WTC11 (cell line): ENCODE measurements at regions not wholly inside any gene's neighbourhood (a gene's known extent, or its start where the extent isn't known, plus 50 kb on each side); places are given as distances from the start of the nearest gene placed in this dataset.

ENCODE experiments used
- ATAC-seq: fragments of 200-7000 bp; cut with Tn5 transposase; 2 replicates; pipeline ENCODE4 v1.10.0; 2021; ENCODE audit warnings: mild to moderate bottlenecking, moderate library complexity
- CTCF ChIA-PET: fragments of 300-600 bp; sonication (Branson Sonifier 250); formaldehyde crosslinking; loops from one replicate; lab custom pipeline; 2021; ENCODE audit warnings: antibody characterized with exemption; lab: Charles Lee
- POLR2A ChIA-PET: fragments of 350-600 bp; sonication (Branson Sonifier 250); formaldehyde crosslinking; loops from one replicate; lab custom pipeline; 2021; ENCODE audit warnings: antibody characterized with exemption; lab: Charles Lee
- DNase-seq: peaks from one replicate; pipeline ENCODE4 v3.0.0; 2021; ENCODE audit warnings: low spot score
- H3K27ac Mint-ChIP-seq: 2 replicates; pipeline ENCODE4 v1.8.0; 2021; ENCODE audit warnings: mixed read lengths
- H3K27me3 Mint-ChIP-seq: 2 replicates; pipeline ENCODE4 v1.8.0; 2021; ENCODE audit warnings: low read depth, mild to moderate bottlenecking, moderate library complexity, mixed read lengths
- H3K36me3 Mint-ChIP-seq: 2 replicates; pipeline ENCODE4 v1.8.0; 2021; ENCODE audit warnings: mixed read lengths
- H3K4me1 Mint-ChIP-seq: 2 replicates; pipeline ENCODE4 v1.8.0; 2022; ENCODE audit warnings: mixed read lengths
- H3K4me3 Mint-ChIP-seq: 2 replicates; pipeline ENCODE4 v1.8.0; 2021; ENCODE audit warnings: mild to moderate bottlenecking, moderate library complexity, mixed read lengths
- H3K9me3 Mint-ChIP-seq: 2 replicates; pipeline ENCODE4 v1.8.0; 2021; ENCODE audit warnings: mixed read lengths
- ATF2 ChIP-seq: sonication (generic); formaldehyde crosslinking; IDR thresholded peaks from 2 replicates; pipeline ENCODE4 v1.8.1; 2022; ENCODE audit warnings: low read depth, missing genetic modification reagents, borderline replicate concordance
- CTCF ChIP-seq: fragments of 200-600 bp; IDR thresholded peaks from 2 replicates; pipeline ENCODE4 v1.8.0; 2022; ENCODE audit warnings: antibody characterized with exemption
- ERG ChIP-seq: fragments of 250-450 bp; sonication (Bioruptor Pico); IDR thresholded peaks from 2 replicates; pipeline ENCODE4 v1.8.0; 2021; ENCODE audit warnings: mild to moderate bottlenecking
- NFATC4 ChIP-seq: fragments of 250-450 bp; sonication (Bioruptor Pico); IDR thresholded peaks from 2 replicates; pipeline ENCODE4 v1.9.0; 2021; ENCODE audit warnings: mild to moderate bottlenecking
- NR1H2 ChIP-seq: sonication (generic); formaldehyde crosslinking; IDR thresholded peaks from 2 replicates; pipeline ENCODE4 v1.9.0; 2021; ENCODE audit warnings: mild to moderate bottlenecking, moderate library complexity, missing genetic modification reagents
- ZNF232 ChIP-seq: sonication (generic); formaldehyde crosslinking; IDR thresholded peaks from 2 replicates; pipeline ENCODE4 v1.8.0; 2022; ENCODE audit warnings: mild to moderate bottlenecking, missing genetic modification reagents
- ZNF317 ChIP-seq: sonication (generic); formaldehyde crosslinking; IDR thresholded peaks from 2 replicates; pipeline ENCODE4 v1.8.1; 2023; ENCODE audit warnings: low read depth, mild to moderate bottlenecking, moderate library complexity, missing genetic modification reagents, borderline replicate concordance
- ZNF416 ChIP-seq: fragments of 250-450 bp; sonication (Bioruptor Pico); IDR thresholded peaks from 2 replicates; pipeline ENCODE4 v1.9.0; 2021; ENCODE audit warnings: mild to moderate bottlenecking, inconsistent platforms
- ZNF423 ChIP-seq: fragments of 250-450 bp; sonication (Bioruptor Pico); IDR thresholded peaks from 2 replicates; pipeline ENCODE4 v2.1.2; 2022; ENCODE audit warnings: mild to moderate bottlenecking, moderate library complexity
- TF ChIP-seq, protein P1 (sequence below): sonication (generic); formaldehyde crosslinking; IDR thresholded peaks from 2 replicates; pipeline ENCODE4 v1.8.1; 2022; ENCODE audit warnings: low read depth, mild to moderate bottlenecking, moderate library complexity, missing genetic modification reagents, borderline replicate concordance

- ChIA-PET POLR2A (interaction anchor here (0.7 kb wide), 1 partner anchor 343 kb away, joined by 4 read pairs; no protein-coding TSS in a partner anchor), CTCF (interaction anchor here (0.8 to 2.2 kb wide), 16 partner anchors 10 to 356 kb away, joined by 3 to 32 read pairs (median 6); no protein-coding TSS in a partner anchor)
- no peak for TF ChIP-seq ERG (CRISPR knock-in tag)
- peak; percentile 48 for TF ChIP-seq CTCF
- Mint-ChIP-seq H3K36me3 (no peaks in the 10 kb centered on the region), H3K27me3 (no peaks in the 10 kb centered on the region), H3K4me1 (peaks cover 4% of the 10 kb centered on the region), H3K4me3 (no peak overlapping the region), H3K9me3 (peaks cover 25% of the 10 kb centered on the region), H3K27ac (no peak overlapping the region)
- peak; percentile 51 for DNase-seq
- ATAC-seq = peak; percentile 93
These were observed 481.6 kb downstream of the SH2D4B start for GRCh38 chr10:81019029-81019890.

GRCh38 chr10:81021428-81022129 is 483.9 kb downstream of the SH2D4B start:
- peaks cover 4% of the 10 kb centered on the region for H3K4me1 Mint-ChIP-seq
- H3K36me3 Mint-ChIP-seq = no peaks in the 10 kb centered on the region
- DNase-seq (no peak), ATAC-seq (no peak)
- H3K27me3 Mint-ChIP-seq = 0 out of 2 replicates have a peak, but pooled peaks cover 2% of the 10 kb centered on the region
- ChIA-PET POLR2A (no interaction called here), CTCF (no interaction called here)
- TF ChIP-seq NR1H2 (CRISPR knock-in tag) (no peak), NFATC4 (CRISPR knock-in tag) (no peak)
- TF ChIP-seq, protein P1, sequence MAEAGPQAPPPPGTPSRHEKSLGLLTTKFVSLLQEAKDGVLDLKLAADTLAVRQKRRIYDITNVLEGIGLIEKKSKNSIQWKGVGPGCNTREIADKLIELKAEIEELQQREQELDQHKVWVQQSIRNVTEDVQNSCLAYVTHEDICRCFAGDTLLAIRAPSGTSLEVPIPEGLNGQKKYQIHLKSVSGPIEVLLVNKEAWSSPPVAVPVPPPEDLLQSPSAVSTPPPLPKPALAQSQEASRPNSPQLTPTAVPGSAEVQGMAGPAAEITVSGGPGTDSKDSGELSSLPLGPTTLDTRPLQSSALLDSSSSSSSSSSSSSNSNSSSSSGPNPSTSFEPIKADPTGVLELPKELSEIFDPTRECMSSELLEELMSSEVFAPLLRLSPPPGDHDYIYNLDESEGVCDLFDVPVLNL (CRISPR knock-in tag) = no peak
- no peak overlapping the region for H3K27ac Mint-ChIP-seq
- H3K9me3 Mint-ChIP-seq = peaks cover 33% of the 10 kb centered on the region
- H3K4me3 Mint-ChIP-seq = no peak overlapping the region

- ATAC-seq = no peak
- CTCF ChIA-PET = no interaction called here
- 0 out of 2 replicates have a peak, but pooled peaks cover 6% of the 10 kb centered on the region for H3K4me1 Mint-ChIP-seq
These were observed 488.9 kb downstream of the SH2D4B start for GRCh38 chr10:81026591-81026990.

GRCh38 chr10:81027223-81027622 is 489.5 kb downstream of the SH2D4B start:
- ChIA-PET CTCF (no interaction called here), POLR2A (no interaction called here)
- Mint-ChIP-seq H3K4me3 (no peak overlapping the region), H3K36me3 (peaks cover 11% of the 10 kb centered on the region; the same call in 1 of the 2 replicates), H3K27me3 (0 out of 2 replicates have a peak, but pooled peaks cover 2% of the 10 kb centered on the region), H3K27ac (no peak overlapping the region), H3K4me1 (0 out of 2 replicates have a peak, but pooled peaks cover 6% of the 10 kb centered on the region), H3K9me3 (peaks cover 50% of the 10 kb centered on the region)
- ATAC-seq = peak; percentile 34; the same call in 1 of the 2 replicates
- TF ChIP-seq ZNF423 (CRISPR knock-in tag) (peak; percentile 72), ZNF317 (no peak), ZNF232 (CRISPR knock-in tag) (no peak)
- DNase-seq = no peak

More at GRCh38 chr10:81026591-81026990, 488.9 kb downstream of the SH2D4B start:
- peaks cover 50% of the 10 kb centered on the region for H3K9me3 Mint-ChIP-seq
- 0 out of 2 replicates have a peak, but pooled peaks cover 2% of the 10 kb centered on the region for H3K27me3 Mint-ChIP-seq
- peaks cover 11% of the 10 kb centered on the region; the same call in 1 of the 2 replicates for H3K36me3 Mint-ChIP-seq
- H3K27ac Mint-ChIP-seq = no peak overlapping the region
- POLR2A ChIA-PET = no interaction called here
- no peak overlapping the region for H3K4me3 Mint-ChIP-seq
- TF ChIP-seq ATF2 (no peak), ZNF416 (no peak), NFATC4 (CRISPR knock-in tag) (no peak)
- no peak for DNase-seq
